Neural crest cell (in vitro differentiated cells): ENCODE measurements at regions not wholly inside any gene's neighbourhood (a gene's known extent, or its start where the extent isn't known, plus 50 kb on each side); places are given as distances from the start of the nearest gene placed in this dataset.
"Not testable (repeated sequence)": the region's sequence is repeated elsewhere in the genome, so short reads cannot be mapped to it uniquely, and the experiment has no call there.

Experiments
- DNase-seq: peaks from one replicate; pipeline ENCODE4 v3.0.0; 2021; ENCODE audit warnings: low read depth, mixed read lengths, low spot score
- H3K27ac Mint-ChIP-seq: one replicate; pipeline ENCODE4 v1.8.0; 2021; ENCODE audit warnings: mild to moderate bottlenecking, mixed read lengths; ENCODE audit not compliant: unreplicated experiment
- H3K27me3 Mint-ChIP-seq: 2 replicates; pipeline ENCODE4 v1.8.0; 2021; ENCODE audit warnings: low read depth, mild to moderate bottlenecking, mixed read lengths
- H3K36me3 Mint-ChIP-seq: 2 replicates; pipeline ENCODE4 v1.8.0; 2021; ENCODE audit warnings: low read depth, mild to moderate bottlenecking, mixed read lengths
- H3K4me1 Mint-ChIP-seq: 2 replicates; pipeline ENCODE4 v1.8.0; 2021; ENCODE audit warnings: mixed read lengths
- H3K4me3 Mint-ChIP-seq: one replicate; pipeline ENCODE4 v1.8.0; 2021; ENCODE audit warnings: mild to moderate bottlenecking, mixed read lengths
- H3K9me3 Mint-ChIP-seq: 2 replicates; pipeline ENCODE4 v1.8.0; 2021; ENCODE audit warnings: mixed read lengths
- CTCF ChIP-seq: fragments of 200-600 bp; sonication (generic); conservative IDR thresholded peaks from 2 replicates; pipeline ENCODE4 v1.5.0; 2021; ENCODE audit warnings: antibody characterized with exemption, mild to moderate bottlenecking

GRCh38 chr12:74242088-74242487 lies 295.5 kb upstream of the ATXN7L3B start:
- no peaks in the 10 kb centered on the region for H3K4me1 Mint-ChIP-seq
- peaks cover 12% of the 10 kb centered on the region for H3K9me3 Mint-ChIP-seq
- H3K4me3 Mint-ChIP-seq, result no peak overlapping the region
- no peak overlapping the region for H3K27ac Mint-ChIP-seq
- peaks cover 3% of the 10 kb centered on the region for H3K36me3 Mint-ChIP-seq
- no peak for DNase-seq
- H3K27me3 Mint-ChIP-seq, result no peaks in the 10 kb centered on the region
- no peak for TF ChIP-seq CTCF

GRCh38 chr12:74245458-74245857 lies 292.2 kb upstream of the ATXN7L3B start:
- no peak overlapping the region for H3K27ac Mint-ChIP-seq
- peaks cover 10% of the 10 kb centered on the region for H3K9me3 Mint-ChIP-seq
- TF ChIP-seq CTCF, result no peak
- H3K27me3 Mint-ChIP-seq, result no peaks in the 10 kb centered on the region
- H3K36me3 Mint-ChIP-seq, result no peaks in the 10 kb centered on the region
- no peak overlapping the region for H3K4me3 Mint-ChIP-seq
- no peaks in the 10 kb centered on the region for H3K4me1 Mint-ChIP-seq
- DNase-seq, result no peak

GRCh38 chr12:74250891-74251290 lies 286.7 kb upstream of the ATXN7L3B start:
- Mint-ChIP-seq H3K4me1 (peaks cover 2% of the 10 kb centered on the region), H3K36me3 (no peaks in the 10 kb centered on the region), H3K27ac (no peak overlapping the region), H3K27me3 (no peaks in the 10 kb centered on the region), H3K4me3 (no peak overlapping the region), H3K9me3 (peaks cover 4% of the 10 kb centered on the region)
- DNase-seq, result no peak
- TF ChIP-seq CTCF, result no peak

GRCh38 chr12:74253826-74254225 lies 283.8 kb upstream of the ATXN7L3B start:
- H3K36me3 Mint-ChIP-seq, H3K27ac Mint-ChIP-seq, H3K9me3 Mint-ChIP-seq, DNase-seq, H3K4me3 Mint-ChIP-seq, H3K4me1 Mint-ChIP-seq, H3K27me3 Mint-ChIP-seq: not testable (repeated sequence)

GRCh38 chr12:74254784-74255183 lies 282.9 kb upstream of the ATXN7L3B start:
- Mint-ChIP-seq H3K4me1 (peaks cover 4% of the 10 kb centered on the region), H3K27ac (no peak overlapping the region), H3K36me3 (no peaks in the 10 kb centered on the region), H3K4me3 (no peak overlapping the region), H3K27me3 (no peaks in the 10 kb centered on the region), H3K9me3 (peaks cover 4% of the 10 kb centered on the region)
- no peak for DNase-seq
- no peak for TF ChIP-seq CTCF

GRCh38 chr12:74259199-74259598 lies 278.4 kb upstream of the ATXN7L3B start:
- Mint-ChIP-seq H3K27ac (no peak overlapping the region), H3K9me3 (peaks cover 2% of the 10 kb centered on the region), H3K27me3 (no peaks in the 10 kb centered on the region), H3K36me3 (no peaks in the 10 kb centered on the region), H3K4me1 (peaks cover 4% of the 10 kb centered on the region), H3K4me3 (no peak overlapping the region)
- no peak for DNase-seq
- TF ChIP-seq CTCF, result no peak
